Fibroblast of lung (primary cell): ENCODE measurements at regions not wholly inside any gene's neighbourhood (a gene's known extent, or its start where the extent isn't known, plus 50 kb on each side); places are given as distances from the start of the nearest gene placed in this dataset.

Source experiments
- DNase-seq, 2 donors: peaks; one replicate each; pipeline versions ENCODE4 v3.0.0 to v3.0.0-alpha.2; 2010; ENCODE audit warnings: low read depth in 2 of 2
- H2AFZ ChIP-seq: 2 replicates; pipeline ENCODE4 v1.5.1; 2012; ENCODE audit warnings: low read length, control low read depth, inconsistent platforms
- H3K27ac ChIP-seq: 2 replicates; pipeline ENCODE4 v1.5.1; 2011; ENCODE audit warnings: low read length, control low read depth; ENCODE audit not compliant: insufficient read depth
- H3K27me3 ChIP-seq: 2 replicates; pipeline ENCODE4 v1.5.1; 2011; ENCODE audit warnings: mild to moderate bottlenecking, low read length; ENCODE audit not compliant: control insufficient read depth, insufficient read depth
- H3K36me3 ChIP-seq: 2 replicates; pipeline ENCODE4 v1.5.1; 2011; ENCODE audit warnings: low read length; ENCODE audit not compliant: control insufficient read depth, insufficient read depth
- H3K4me1 ChIP-seq: 2 replicates; pipeline ENCODE4 v1.5.1; 2011; ENCODE audit warnings: low read length; ENCODE audit not compliant: control insufficient read depth, insufficient read depth; ENCODE audit errors: extremely low read depth
- H3K4me2 ChIP-seq: 2 replicates; pipeline ENCODE4 v1.5.1; 2011; ENCODE audit warnings: low read length, control low read depth; ENCODE audit not compliant: insufficient read depth; ENCODE audit errors: extremely low read depth
- H3K4me3 ChIP-seq, 4 experiments: fragments of 200-600 bp in 1 of 4; sonication (generic) in 1 of 4; replicated peaks in 1 of 4; 2 replicates each; pipeline ENCODE4 v1.5.1; 2011 to 2016; ENCODE audit warnings: low read length in 4 of 4, low read depth in 3 of 4, mild to moderate bottlenecking in 3 of 4, control low read depth in 2 of 4, inconsistent platforms in 1 of 4, mixed read lengths in 1 of 4; ENCODE audit not compliant: insufficient read depth in 1 of 4; ENCODE audit errors: control extremely low read depth in 1 of 4
- H3K79me2 ChIP-seq: 2 replicates; pipeline ENCODE4 v1.5.1; 2012; ENCODE audit warnings: mild to moderate bottlenecking, low read length, inconsistent platforms; ENCODE audit not compliant: control insufficient read depth, insufficient read depth
- H3K9ac ChIP-seq: 2 replicates; pipeline ENCODE4 v1.5.1; 2011; ENCODE audit warnings: mild to moderate bottlenecking, low read length, control low read depth; ENCODE audit not compliant: insufficient read depth
- H3K9me3 ChIP-seq: 2 replicates; pipeline ENCODE4 v1.5.1; 2012; ENCODE audit warnings: low read depth, low read length; ENCODE audit not compliant: control insufficient read depth, insufficient read depth
- H4K20me1 ChIP-seq: 2 replicates; pipeline ENCODE4 v1.5.1; 2011; ENCODE audit warnings: low read length; ENCODE audit not compliant: control insufficient read depth, insufficient read depth; ENCODE audit errors: extremely low read depth
- CTCF ChIP-seq, 2 donors: IDR thresholded peaks in 1 of 2; conservative IDR thresholded peaks in 1 of 2; 1 replicate in 1 of 2; 2 replicates in 1 of 2; pipeline ENCODE4 v1.5.1; 2011 to 2012; ENCODE audit warnings: low read length in 2 of 2, control low read depth in 1 of 2, inconsistent platforms in 1 of 2, low read depth in 1 of 2, mild to moderate bottlenecking in 1 of 2
- EZH2 ChIP-seq: IDR thresholded peaks from 2 replicates; pipeline ENCODE4 v1.5.1; 2012; ENCODE audit warnings: low read length, control low read depth, mild to moderate bottlenecking; ENCODE audit errors: missing control alignments

- Histone ChIP-seq H3K4me2 (peak overlapping the region; percentile 64), H2AFZ (peak overlapping the region; percentile 51), H4K20me1 (no peaks in the 10 kb centered on the region), H3K4me1 (peaks cover 5% of the 10 kb centered on the region), H3K9ac (no peak overlapping the region), H3K27ac (no peak overlapping the region), H3K4me3 (no peak overlapping the region), H3K79me2 (no peaks in the 10 kb centered on the region), H3K36me3 (no peaks in the 10 kb centered on the region), H3K27me3 (no peaks in the 10 kb centered on the region), H3K9me3 (no peaks in the 10 kb centered on the region)
- no peak for DNase-seq
- TF ChIP-seq CTCF (conservative IDR thresholded peaks at IDR 0.05 in 1 of 2, IDR thresholded peaks at IDR 0.05 in 1 of 2; ENCODE audit: low read depth in 1 of 2, low read length in 2 of 2) (no peak), EZH2 (no peak)
These were observed 70.2 kb upstream of the CCDC71L start for GRCh38 chr7:106731187-106731586.

- H4K20me1 ChIP-seq = no peaks in the 10 kb centered on the region
- no peak overlapping the region for H3K4me2 ChIP-seq
- no peaks in the 10 kb centered on the region for H3K9me3 ChIP-seq
- no peak overlapping the region for H3K4me3 ChIP-seq
- H3K27ac ChIP-seq = no peak overlapping the region
- H3K27me3 ChIP-seq = no peaks in the 10 kb centered on the region
- no peak overlapping the region for H2AFZ ChIP-seq
- H3K79me2 ChIP-seq = no peaks in the 10 kb centered on the region
- peaks cover 8% of the 10 kb centered on the region for H3K4me1 ChIP-seq
- peak; percentile 35 to 38 for DNase-seq
- TF ChIP-seq EZH2 = no peak
- no peak for TF ChIP-seq CTCF (conservative IDR thresholded peaks at IDR 0.05 in 1 of 2, IDR thresholded peaks at IDR 0.05 in 1 of 2; ENCODE audit: low read depth in 1 of 2, low read length in 2 of 2)
- H3K36me3 ChIP-seq = no peaks in the 10 kb centered on the region
- H3K9ac ChIP-seq = no peak overlapping the region
These were observed 70.9 kb upstream of the CCDC71L start for GRCh38 chr7:106731646-106732444.

GRCh38 chr7:106735637-106736036 lies 74.7 kb upstream of the CCDC71L start:
- no peak for DNase-seq
- Histone ChIP-seq H4K20me1 (no peaks in the 10 kb centered on the region), H3K79me2 (no peaks in the 10 kb centered on the region), H3K27me3 (no peaks in the 10 kb centered on the region), H3K4me2 (no peak overlapping the region), H3K4me3 (no peak overlapping the region), H3K9ac (no peak overlapping the region), H2AFZ (no peak overlapping the region), H3K4me1 (peaks cover 11% of the 10 kb centered on the region), H3K27ac (no peak overlapping the region), H3K9me3 (no peaks in the 10 kb centered on the region), H3K36me3 (no peaks in the 10 kb centered on the region)
- TF ChIP-seq EZH2 (no peak), CTCF (conservative IDR thresholded peaks at IDR 0.05 in 1 of 2, IDR thresholded peaks at IDR 0.05 in 1 of 2; ENCODE audit: low read depth in 1 of 2, low read length in 2 of 2) (no peak)
